ENCODE measurements at regions not wholly inside any gene's neighbourhood (a gene's known extent, or its start where the extent isn't known, plus 50 kb on each side); places are given as distances from the start of the nearest gene placed in this dataset.

GRCh38 chr18:73749304-73749703, 398.3 kb downstream of the FBXO15 start:
- no peaks in the 10 kb centered on the region for H3K9me3 ChIP-seq
- H3K4me1 ChIP-seq (ENCODE audit: low read depth): no peaks in the 10 kb centered on the region
- TF ChIP-seq, protein P1, sequence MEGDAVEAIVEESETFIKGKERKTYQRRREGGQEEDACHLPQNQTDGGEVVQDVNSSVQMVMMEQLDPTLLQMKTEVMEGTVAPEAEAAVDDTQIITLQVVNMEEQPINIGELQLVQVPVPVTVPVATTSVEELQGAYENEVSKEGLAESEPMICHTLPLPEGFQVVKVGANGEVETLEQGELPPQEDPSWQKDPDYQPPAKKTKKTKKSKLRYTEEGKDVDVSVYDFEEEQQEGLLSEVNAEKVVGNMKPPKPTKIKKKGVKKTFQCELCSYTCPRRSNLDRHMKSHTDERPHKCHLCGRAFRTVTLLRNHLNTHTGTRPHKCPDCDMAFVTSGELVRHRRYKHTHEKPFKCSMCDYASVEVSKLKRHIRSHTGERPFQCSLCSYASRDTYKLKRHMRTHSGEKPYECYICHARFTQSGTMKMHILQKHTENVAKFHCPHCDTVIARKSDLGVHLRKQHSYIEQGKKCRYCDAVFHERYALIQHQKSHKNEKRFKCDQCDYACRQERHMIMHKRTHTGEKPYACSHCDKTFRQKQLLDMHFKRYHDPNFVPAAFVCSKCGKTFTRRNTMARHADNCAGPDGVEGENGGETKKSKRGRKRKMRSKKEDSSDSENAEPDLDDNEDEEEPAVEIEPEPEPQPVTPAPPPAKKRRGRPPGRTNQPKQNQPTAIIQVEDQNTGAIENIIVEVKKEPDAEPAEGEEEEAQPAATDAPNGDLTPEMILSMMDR (IDR thresholded peaks at IDR 0.05): no peak
- H3K4me3 ChIP-seq: no peak overlapping the region
- DNase-seq: no peak
- ATAC-seq: no peak
- H3K36me3 ChIP-seq (ENCODE audit: low read depth): no peaks in the 10 kb centered on the region
- intact Hi-C loops (cut with DNase I, micrococcal nuclease): no loop called here

DNA sequence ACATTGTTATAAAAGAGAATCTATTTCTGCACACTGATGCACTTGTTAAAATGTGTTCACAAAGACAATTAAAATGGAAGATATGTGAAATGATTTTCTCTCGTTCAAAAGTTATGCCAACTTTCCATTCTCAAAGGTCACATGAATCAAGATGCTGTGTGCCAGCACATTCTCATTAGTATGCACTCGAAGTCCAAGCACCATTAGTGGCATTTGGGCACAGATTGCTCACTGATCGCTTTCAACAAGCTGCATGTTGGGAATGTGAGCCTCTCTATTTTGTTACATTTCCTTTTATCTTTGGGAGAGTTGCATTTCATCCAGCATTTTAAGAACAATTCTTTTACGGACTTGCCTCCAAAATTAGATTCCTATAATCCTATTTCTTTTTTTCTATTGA, 398.9 kb downstream of the FBXO15 start:
- ATAC-seq (no peak), DNase-seq (no peak)
- TF ChIP-seq, protein P1 (IDR thresholded peaks at IDR 0.05): no peak
- Histone ChIP-seq H3K4me1 (ENCODE audit: low read depth) (no peaks in the 10 kb centered on the region), H3K4me3 (no peak overlapping the region), H3K36me3 (ENCODE audit: low read depth) (no peaks in the 10 kb centered on the region), H3K9me3 (no peaks in the 10 kb centered on the region)
- intact Hi-C loops (cut with DNase I, micrococcal nuclease): no loop called here

DNA sequence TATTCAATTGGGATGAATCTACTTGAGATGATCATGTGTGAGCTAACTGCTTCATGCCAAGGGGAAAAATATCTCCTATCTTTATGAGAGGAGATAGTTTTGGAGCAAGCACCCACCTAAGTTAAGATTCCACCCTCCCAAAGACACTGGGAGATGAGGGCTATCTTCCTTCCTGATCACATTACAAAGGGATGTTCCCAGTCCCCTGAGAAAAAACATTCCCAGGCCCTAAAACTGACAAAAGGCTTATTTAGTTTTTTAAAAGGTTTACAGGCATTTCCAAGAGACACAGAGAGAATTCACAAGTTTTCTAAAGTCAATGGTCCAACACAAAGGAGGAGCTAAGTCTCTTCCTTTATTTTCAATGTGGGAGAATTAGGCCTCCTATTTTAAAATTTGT, 401.5 kb downstream of the FBXO15 start:
- DNase-seq (no peak), ATAC-seq (no peak)
- Histone ChIP-seq H3K4me3 (no peak overlapping the region), H3K36me3 (ENCODE audit: low read depth) (no peaks in the 10 kb centered on the region), H3K4me1 (ENCODE audit: low read depth) (no peaks in the 10 kb centered on the region), H3K9me3 (no peaks in the 10 kb centered on the region)
- intact Hi-C loops (cut with DNase I, micrococcal nuclease): no loop called here
- TF ChIP-seq, protein P1 (IDR thresholded peaks at IDR 0.05): no peak

DNA sequence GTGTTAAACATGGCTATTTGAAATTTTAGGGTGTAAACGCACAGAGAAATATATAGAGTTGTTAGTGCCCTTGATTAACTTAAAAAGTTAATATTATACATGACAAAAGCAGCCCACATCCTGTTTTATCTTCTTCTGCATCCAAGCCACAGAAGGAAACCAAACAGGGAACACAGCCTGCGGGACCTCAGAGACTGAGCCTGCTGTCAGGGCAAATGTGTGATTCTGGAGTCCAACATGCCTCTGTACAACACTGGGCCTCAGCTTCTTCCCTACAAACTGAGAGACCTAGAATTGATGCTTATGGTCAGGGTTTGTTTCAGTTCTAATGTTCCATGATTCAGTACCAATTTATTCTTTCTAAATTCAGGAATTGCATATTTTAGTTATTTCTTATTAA, 404.7 kb downstream of the FBXO15 start:
- no peaks in the 10 kb centered on the region for H3K4me1 ChIP-seq (ENCODE audit: low read depth)
- H3K9me3 ChIP-seq: no peaks in the 10 kb centered on the region
- H3K4me3 ChIP-seq: no peak overlapping the region
- no peak for ATAC-seq
- intact Hi-C loops (cut with DNase I, micrococcal nuclease): no loop called here
- no peaks in the 10 kb centered on the region for H3K36me3 ChIP-seq (ENCODE audit: low read depth)
- TF ChIP-seq, protein P1 (IDR thresholded peaks at IDR 0.05): no peak
- DNase-seq: no peak

DNA sequence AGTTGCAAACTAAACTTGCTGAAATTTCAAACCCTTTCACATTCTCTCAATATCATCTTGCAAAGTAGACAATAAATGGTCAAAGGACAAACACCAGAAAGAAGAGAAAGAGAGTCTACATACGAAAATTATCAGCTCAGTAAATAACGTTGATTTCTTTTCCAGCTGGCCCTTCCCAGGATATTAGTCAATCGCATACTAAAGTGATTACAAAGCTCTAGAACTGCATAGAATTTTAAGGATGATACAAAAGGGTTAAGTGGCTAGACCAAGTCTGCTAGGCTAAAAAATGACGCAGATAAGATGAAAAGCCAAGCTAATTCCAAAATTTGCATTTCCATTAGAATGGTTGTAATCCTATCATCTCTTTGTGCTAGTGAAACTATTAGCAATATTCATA, 405.7 kb downstream of the FBXO15 start:
- Histone ChIP-seq H3K4me3 (no peak overlapping the region), H3K9me3 (no peaks in the 10 kb centered on the region), H3K36me3 (ENCODE audit: low read depth) (no peaks in the 10 kb centered on the region), H3K4me1 (ENCODE audit: low read depth) (no peaks in the 10 kb centered on the region)
- ATAC-seq (no peak), DNase-seq (no peak)
- intact Hi-C loops (cut with DNase I, micrococcal nuclease): no loop called here
- TF ChIP-seq, protein P1 (IDR thresholded peaks at IDR 0.05): no peak

- H3K4me1 ChIP-seq (ENCODE audit: low read depth): no peaks in the 10 kb centered on the region
- intact Hi-C loops (cut with DNase I, micrococcal nuclease): no loop called here
- DNase-seq (no peak), ATAC-seq (no peak)
- no peaks in the 10 kb centered on the region for H3K9me3 ChIP-seq
- no peaks in the 10 kb centered on the region for H3K36me3 ChIP-seq (ENCODE audit: low read depth)
- H3K4me3 ChIP-seq: no peak overlapping the region
- TF ChIP-seq, protein P1 (IDR thresholded peaks at IDR 0.05): no peak
These were observed 408.5 kb downstream of the FBXO15 start for GRCh38 chr18:73739098-73739497.
